Heart left ventricle (tissue), 13 donors: ENCODE measurements at regions not wholly inside any gene's neighbourhood (a gene's known extent, or its start where the extent isn't known, plus 50 kb on each side); places are given as distances from the start of the nearest gene placed in this dataset.

Experiments
- POLR2A ChIP-seq, 2 donors: fragments of 450-650 bp; IDR thresholded peaks; one replicate each; pipeline ENCODE4 v1.6.1; 2017; ENCODE audit warnings: antibody characterized with exemption in 2 of 2, mild to moderate bottlenecking in 2 of 2, moderate library complexity in 2 of 2
- TF ChIP-seq, protein P1 (sequence below), 12 donors: fragments of 200-600 bp; sonication (generic) in 4 of 12; IDR thresholded peaks; one replicate each; pipeline versions ENCODE4 v1.5.0 to v1.8.0; 2018 to 2022; ENCODE audit warnings: antibody characterized with exemption in 12 of 12, mild to moderate bottlenecking in 5 of 12
- donor health status: ischemic (EF 13 %, LVEDD 7.1; RV severe dilation, severe dysfunction).
- donor health status: DM: no; HTN: yes; CAD: no.
- donor health status: DM: no; HTN: no; CAD: no.
- donor health status: ischemic (EF 25% LVEDD 6.9; RV normal size, moderate dysfunction).
- donor health status: ischemic (EF 25% LVEDD 5.7; RV mildly dilated, moderate dysfunction).
- donor health status: ischemic (EF 35%, LVEDD 5.7; RV mildly dilated, moderate dysfunction).
- donor health status: nonischemic (EF 11% LVEDD 7.7; RV severe dilation, severe dysfunction).
- donor health status: DM: yes; HTN: yes; CAD: no.
- donor health status: PGD.
- donor health status: ischemic (EF 29% LVEDD 5.4; RV normal size, mild dysfunction).
- donor health status: nonischemic (EF 23%, LVEDD 6.1; RV moderate dilation, normal function).

DNA sequence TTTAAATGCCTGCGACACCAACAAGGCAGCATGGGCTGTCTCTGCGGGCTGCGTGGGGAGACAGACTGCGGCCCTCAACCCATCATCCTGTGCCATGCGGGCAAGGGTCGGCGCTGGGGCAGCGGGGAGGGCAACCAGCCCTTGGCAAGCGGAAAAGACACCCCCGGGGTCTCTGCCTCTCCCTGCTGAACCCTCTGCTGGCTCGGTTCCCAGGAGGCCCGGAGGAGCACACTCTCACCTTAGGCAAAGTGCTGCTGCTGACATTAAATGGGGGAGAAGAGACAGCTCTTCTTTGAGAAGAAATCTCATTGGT is 129.6 kb upstream of the PPP1R26 start:
- no peak for TF ChIP-seq POLR2A (IDR thresholded peaks at IDR 0.05)
- TF ChIP-seq, protein P1, sequence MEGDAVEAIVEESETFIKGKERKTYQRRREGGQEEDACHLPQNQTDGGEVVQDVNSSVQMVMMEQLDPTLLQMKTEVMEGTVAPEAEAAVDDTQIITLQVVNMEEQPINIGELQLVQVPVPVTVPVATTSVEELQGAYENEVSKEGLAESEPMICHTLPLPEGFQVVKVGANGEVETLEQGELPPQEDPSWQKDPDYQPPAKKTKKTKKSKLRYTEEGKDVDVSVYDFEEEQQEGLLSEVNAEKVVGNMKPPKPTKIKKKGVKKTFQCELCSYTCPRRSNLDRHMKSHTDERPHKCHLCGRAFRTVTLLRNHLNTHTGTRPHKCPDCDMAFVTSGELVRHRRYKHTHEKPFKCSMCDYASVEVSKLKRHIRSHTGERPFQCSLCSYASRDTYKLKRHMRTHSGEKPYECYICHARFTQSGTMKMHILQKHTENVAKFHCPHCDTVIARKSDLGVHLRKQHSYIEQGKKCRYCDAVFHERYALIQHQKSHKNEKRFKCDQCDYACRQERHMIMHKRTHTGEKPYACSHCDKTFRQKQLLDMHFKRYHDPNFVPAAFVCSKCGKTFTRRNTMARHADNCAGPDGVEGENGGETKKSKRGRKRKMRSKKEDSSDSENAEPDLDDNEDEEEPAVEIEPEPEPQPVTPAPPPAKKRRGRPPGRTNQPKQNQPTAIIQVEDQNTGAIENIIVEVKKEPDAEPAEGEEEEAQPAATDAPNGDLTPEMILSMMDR (IDR thresholded peaks at IDR 0.05), result no peak
